HCT116 (cell line): ENCODE measurements at regions not wholly inside any gene's neighbourhood (a gene's known extent, or its start where the extent isn't known, plus 50 kb on each side); places are given as distances from the start of the nearest gene placed in this dataset.

ENCODE experiments used
- ATAC-seq: fragments of 200-7000 bp; cut with Tn5 transposase; 2 replicates; pipeline ENCODE4 v1.9.1; 2020; ENCODE audit warnings: mild to moderate bottlenecking, moderate library complexity
- BruUV-seq: library from RNA; stranded (reverse); fragments of 400-500 nt; replicated peaks from 2 replicates; lab custom pipeline; 2021; lab: Mats Ljungman, UMichigan
- CTCF ChIA-PET: fragments of 300-600 bp; sonication (Branson Sonifier 250); formaldehyde crosslinking; loops from one replicate; lab custom pipeline; 2021; ENCODE audit warnings: antibody characterized with exemption; lab: Charles Lee
- POLR2A ChIA-PET: fragments of 300-600, 350-600 bp; sonication (Branson Sonifier 250); formaldehyde crosslinking; loops from one replicate; lab custom pipeline; 2021; ENCODE audit warnings: antibody characterized with exemption; lab: Charles Lee
- RAD21 ChIA-PET, 2 experiments: fragments of 300-600 bp; sonication (Branson Sonifier 250); formaldehyde crosslinking; loops; one replicate each; lab custom pipeline; 2023; ENCODE audit warnings: low total read pairs in 2 of 2; ENCODE audit not compliant: uncharacterized antibody in 2 of 2, unreplicated experiment in 2 of 2, low non-redundant PET in 1 of 2; lab: Charles Lee
- DNase-seq: peaks from one replicate; pipeline ENCODE4 v3.0.0-alpha.2; 2010; ENCODE audit warnings: low read depth, low spot score
- H2AFZ ChIP-seq: fragments of 200-600 bp; shearing (Covaris generic), sonication (generic); 2 replicates; pipeline ENCODE4 v1.6.1; 2017; ENCODE audit warnings: low read depth, mixed run types, mixed read lengths, antibody characterized with exemption, low read length; ENCODE audit not compliant: poor library complexity, severe bottlenecking
- H3K27ac ChIP-seq: 2 replicates; pipeline ENCODE4 v1.5.1; 2012; ENCODE audit warnings: low read depth, low read length
- H3K27me3 ChIP-seq: fragments of 200-600 bp; sonication (generic); 2 replicates; pipeline ENCODE4 v1.6.1; 2016; ENCODE audit warnings: mixed run types, low read length, mixed read lengths; ENCODE audit not compliant: insufficient read depth
- H3K36me3 ChIP-seq, 2 experiments: fragments of 200-500 bp in 1 of 2; fragments of 200-600 bp in 1 of 2; sonication (Bioruptor generic) in 1 of 2; sonication (generic) in 1 of 2; 2 replicates each; pipeline versions ENCODE4 v1.5.1 to v1.6.1; 2014 to 2016; ENCODE audit warnings: low read length in 2 of 2, inconsistent platforms in 1 of 2, mixed read lengths in 1 of 2, mixed run types in 1 of 2; ENCODE audit not compliant: insufficient read depth in 2 of 2, control insufficient read depth in 1 of 2
- H3K4me1 ChIP-seq, 2 experiments: fragments of 200-600 bp in 1 of 2; sonication (generic) in 1 of 2; 2 replicates each; pipeline versions ENCODE4 v1.5.1 to v1.6.1; 2012 to 2017; ENCODE audit warnings: low read length in 2 of 2, inconsistent platforms in 1 of 2, mild to moderate bottlenecking in 1 of 2, mixed read lengths in 1 of 2, mixed run types in 1 of 2, moderate library complexity in 1 of 2; ENCODE audit not compliant: insufficient read depth in 2 of 2, control insufficient read depth in 1 of 2
- H3K4me2 ChIP-seq: fragments of 200-600 bp; sonication (generic); 2 replicates; pipeline ENCODE4 v1.6.1; 2017; ENCODE audit warnings: mixed run types, low read length, mixed read lengths
- H3K4me3 ChIP-seq, 2 experiments: fragments of 200-600 bp in 1 of 2; sonication (generic) in 1 of 2; replicated peaks in 1 of 2; 2 replicates each; pipeline ENCODE4 v1.5.1; 2011 to 2016; ENCODE audit warnings: low read length in 2 of 2, control low read depth in 1 of 2, low read depth in 1 of 2, mild to moderate bottlenecking in 1 of 2, mixed read lengths in 1 of 2, mixed run types in 1 of 2
- H3K79me2 ChIP-seq: fragments of 200-600 bp; sonication (generic); 2 replicates; pipeline ENCODE4 v1.6.1; 2017; ENCODE audit warnings: mild to moderate bottlenecking, mixed run types, low read length, moderate library complexity, mixed read lengths; ENCODE audit not compliant: insufficient read depth
- H3K9ac ChIP-seq: fragments of 200-600 bp; sonication (generic); 2 replicates; pipeline ENCODE4 v1.6.1; 2016; ENCODE audit warnings: low read length, mixed read lengths
- H3K9me2 ChIP-seq: fragments of 200-600 bp; sonication (generic), shearing (Covaris generic); 2 replicates; pipeline ENCODE4 v1.6.1; 2017; ENCODE audit warnings: mixed run types, mild to moderate bottlenecking, moderate library complexity; ENCODE audit not compliant: insufficient read depth
- H3K9me3 ChIP-seq, 2 experiments: fragments of 200-500 bp in 1 of 2; fragments of 200-600 bp in 1 of 2; sonication (Bioruptor generic) in 1 of 2; sonication (generic) in 1 of 2; 2 replicates each; pipeline ENCODE4 v1.6.1; 2014 to 2017; ENCODE audit warnings: low read length in 2 of 2, mixed read lengths in 2 of 2, inconsistent platforms in 1 of 2, low read depth in 1 of 2, mild to moderate bottlenecking in 1 of 2, mixed run types in 1 of 2, moderate library complexity in 1 of 2; ENCODE audit not compliant: control insufficient read depth in 1 of 2, insufficient read depth in 1 of 2
- H4K20me1 ChIP-seq: fragments of 200-600 bp; sonication (generic), shearing (Covaris generic); 2 replicates; pipeline ENCODE4 v1.6.1; 2017; ENCODE audit warnings: mixed run types, mild to moderate bottlenecking, moderate library complexity; ENCODE audit not compliant: insufficient read depth
- ELF1 ChIP-seq: IDR thresholded peaks from 2 replicates; pipeline ENCODE4 v1.6.1; 2012; ENCODE audit warnings: low read depth, borderline replicate concordance
- EZH2 ChIP-seq: fragments of 200-600 bp; sonication (generic); IDR thresholded peaks from 2 replicates; pipeline ENCODE4 v1.6.1; 2017; ENCODE audit warnings: antibody characterized with exemption, mixed run types
- FOSL1 ChIP-seq: IDR thresholded peaks from 2 replicates; pipeline ENCODE4 v1.6.1; 2012; ENCODE audit warnings: low read depth
- POLR2AphosphoS5 ChIP-seq: IDR thresholded peaks from 2 replicates; pipeline ENCODE4 v1.6.1; 2011; ENCODE audit warnings: mild to moderate bottlenecking, low read depth, low read length, moderate library complexity
- RAD21 ChIP-seq: IDR thresholded peaks from 2 replicates; pipeline ENCODE4 v1.6.1; 2012; ENCODE audit warnings: low read depth, mild to moderate bottlenecking
- SP1 ChIP-seq: IDR thresholded peaks from 2 replicates; pipeline ENCODE4 v1.6.1; 2012; ENCODE audit warnings: low read depth
- intact Hi-C: fragments of 100-400 bp; cut with micrococcal nuclease; formaldehyde crosslinking; loops from 2 replicates; pipeline ENCODE4 v1.10.0; 2022
- TF ChIP-seq, protein P1 (sequence below), 3 experiments: fragments of 200-600 bp in 1 of 3; sonication (generic) in 1 of 3; IDR thresholded peaks in 2 of 3; conservative IDR thresholded peaks in 1 of 3; 2 replicates each; pipeline ENCODE4 v1.5.1; 2012 to 2017; ENCODE audit warnings: low read depth in 2 of 3, low read length in 2 of 3, antibody characterized with exemption in 1 of 3, borderline replicate concordance in 1 of 3, control low read depth in 1 of 3, mild to moderate bottlenecking in 1 of 3, mixed read lengths in 1 of 3, mixed run types in 1 of 3, moderate library complexity in 1 of 3; ENCODE audit not compliant: insufficient read depth in 1 of 3
- TF ChIP-seq, protein P2 (sequence below): IDR thresholded peaks from 2 replicates; pipeline ENCODE4 v1.6.1; 2011; ENCODE audit warnings: mild to moderate bottlenecking, low read length, moderate library complexity; ENCODE audit not compliant: insufficient replicate concordance; ENCODE audit errors: extremely low read depth
- TF ChIP-seq, protein P3 (sequence below): IDR thresholded peaks from 2 replicates; pipeline ENCODE4 v1.6.1; 2012; ENCODE audit warnings: low read depth

DNA sequence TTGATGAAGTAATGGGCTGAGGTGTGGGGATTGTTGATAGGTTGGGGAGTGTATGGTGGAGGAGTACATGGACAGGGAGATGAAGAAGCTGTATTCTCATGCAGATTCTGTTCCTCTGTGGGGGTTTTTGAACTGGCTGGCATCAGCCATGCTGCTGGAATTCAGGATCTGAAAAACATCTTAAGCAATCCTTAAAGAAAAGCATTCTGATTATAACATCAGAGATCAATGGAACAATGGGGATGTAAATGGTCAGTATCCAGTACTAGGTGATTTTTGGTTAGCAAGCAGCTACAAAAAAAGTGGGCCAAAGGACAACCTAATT, 247.5 kb upstream of the GALNT17 start:
- no peak for DNase-seq
- no peaks in the 10 kb centered on the region for H3K9me2 ChIP-seq
- no peaks in the 10 kb centered on the region for H3K36me3 ChIP-seq
- H3K27ac ChIP-seq = no peak overlapping the region
- ATAC-seq = no peak
- H3K4me3 ChIP-seq = no peak overlapping the region
- no peak overlapping the region for H3K9ac ChIP-seq
- no peaks in the 10 kb centered on the region for H3K27me3 ChIP-seq
- POLR2A ChIA-PET = no interaction called here
- peaks cover 0 to 20% of the 10 kb centered on the region in 2 experiments; a peak in 2 of 4 replicates for H3K9me3 ChIP-seq
- RAD21 ChIA-PET = no interaction called here
- no peak overlapping the region for H2AFZ ChIP-seq
- TF ChIP-seq FOSL1 (no peak), ELF1 (no peak), EZH2 (no peak), POLR2AphosphoS5 (no peak), SP1 (no peak), RAD21 (no peak)
- TF ChIP-seq, protein P1, sequence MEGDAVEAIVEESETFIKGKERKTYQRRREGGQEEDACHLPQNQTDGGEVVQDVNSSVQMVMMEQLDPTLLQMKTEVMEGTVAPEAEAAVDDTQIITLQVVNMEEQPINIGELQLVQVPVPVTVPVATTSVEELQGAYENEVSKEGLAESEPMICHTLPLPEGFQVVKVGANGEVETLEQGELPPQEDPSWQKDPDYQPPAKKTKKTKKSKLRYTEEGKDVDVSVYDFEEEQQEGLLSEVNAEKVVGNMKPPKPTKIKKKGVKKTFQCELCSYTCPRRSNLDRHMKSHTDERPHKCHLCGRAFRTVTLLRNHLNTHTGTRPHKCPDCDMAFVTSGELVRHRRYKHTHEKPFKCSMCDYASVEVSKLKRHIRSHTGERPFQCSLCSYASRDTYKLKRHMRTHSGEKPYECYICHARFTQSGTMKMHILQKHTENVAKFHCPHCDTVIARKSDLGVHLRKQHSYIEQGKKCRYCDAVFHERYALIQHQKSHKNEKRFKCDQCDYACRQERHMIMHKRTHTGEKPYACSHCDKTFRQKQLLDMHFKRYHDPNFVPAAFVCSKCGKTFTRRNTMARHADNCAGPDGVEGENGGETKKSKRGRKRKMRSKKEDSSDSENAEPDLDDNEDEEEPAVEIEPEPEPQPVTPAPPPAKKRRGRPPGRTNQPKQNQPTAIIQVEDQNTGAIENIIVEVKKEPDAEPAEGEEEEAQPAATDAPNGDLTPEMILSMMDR (IDR thresholded peaks at IDR 0.05 in 2 of 3, conservative IDR thresholded peaks at IDR 0.05 in 1 of 3; ENCODE audit: borderline replicate concordance in 1 of 3, insufficient read depth in 1 of 3, low read depth in 2 of 3, low read length in 2 of 3) = no peak
- TF ChIP-seq, protein P2, sequence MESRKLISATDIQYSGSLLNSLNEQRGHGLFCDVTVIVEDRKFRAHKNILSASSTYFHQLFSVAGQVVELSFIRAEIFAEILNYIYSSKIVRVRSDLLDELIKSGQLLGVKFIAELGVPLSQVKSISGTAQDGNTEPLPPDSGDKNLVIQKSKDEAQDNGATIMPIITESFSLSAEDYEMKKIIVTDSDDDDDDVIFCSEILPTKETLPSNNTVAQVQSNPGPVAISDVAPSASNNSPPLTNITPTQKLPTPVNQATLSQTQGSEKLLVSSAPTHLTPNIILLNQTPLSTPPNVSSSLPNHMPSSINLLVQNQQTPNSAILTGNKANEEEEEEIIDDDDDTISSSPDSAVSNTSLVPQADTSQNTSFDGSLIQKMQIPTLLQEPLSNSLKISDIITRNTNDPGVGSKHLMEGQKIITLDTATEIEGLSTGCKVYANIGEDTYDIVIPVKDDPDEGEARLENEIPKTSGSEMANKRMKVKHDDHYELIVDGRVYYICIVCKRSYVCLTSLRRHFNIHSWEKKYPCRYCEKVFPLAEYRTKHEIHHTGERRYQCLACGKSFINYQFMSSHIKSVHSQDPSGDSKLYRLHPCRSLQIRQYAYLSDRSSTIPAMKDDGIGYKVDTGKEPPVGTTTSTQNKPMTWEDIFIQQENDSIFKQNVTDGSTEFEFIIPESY = no peak
- TF ChIP-seq, protein P3, sequence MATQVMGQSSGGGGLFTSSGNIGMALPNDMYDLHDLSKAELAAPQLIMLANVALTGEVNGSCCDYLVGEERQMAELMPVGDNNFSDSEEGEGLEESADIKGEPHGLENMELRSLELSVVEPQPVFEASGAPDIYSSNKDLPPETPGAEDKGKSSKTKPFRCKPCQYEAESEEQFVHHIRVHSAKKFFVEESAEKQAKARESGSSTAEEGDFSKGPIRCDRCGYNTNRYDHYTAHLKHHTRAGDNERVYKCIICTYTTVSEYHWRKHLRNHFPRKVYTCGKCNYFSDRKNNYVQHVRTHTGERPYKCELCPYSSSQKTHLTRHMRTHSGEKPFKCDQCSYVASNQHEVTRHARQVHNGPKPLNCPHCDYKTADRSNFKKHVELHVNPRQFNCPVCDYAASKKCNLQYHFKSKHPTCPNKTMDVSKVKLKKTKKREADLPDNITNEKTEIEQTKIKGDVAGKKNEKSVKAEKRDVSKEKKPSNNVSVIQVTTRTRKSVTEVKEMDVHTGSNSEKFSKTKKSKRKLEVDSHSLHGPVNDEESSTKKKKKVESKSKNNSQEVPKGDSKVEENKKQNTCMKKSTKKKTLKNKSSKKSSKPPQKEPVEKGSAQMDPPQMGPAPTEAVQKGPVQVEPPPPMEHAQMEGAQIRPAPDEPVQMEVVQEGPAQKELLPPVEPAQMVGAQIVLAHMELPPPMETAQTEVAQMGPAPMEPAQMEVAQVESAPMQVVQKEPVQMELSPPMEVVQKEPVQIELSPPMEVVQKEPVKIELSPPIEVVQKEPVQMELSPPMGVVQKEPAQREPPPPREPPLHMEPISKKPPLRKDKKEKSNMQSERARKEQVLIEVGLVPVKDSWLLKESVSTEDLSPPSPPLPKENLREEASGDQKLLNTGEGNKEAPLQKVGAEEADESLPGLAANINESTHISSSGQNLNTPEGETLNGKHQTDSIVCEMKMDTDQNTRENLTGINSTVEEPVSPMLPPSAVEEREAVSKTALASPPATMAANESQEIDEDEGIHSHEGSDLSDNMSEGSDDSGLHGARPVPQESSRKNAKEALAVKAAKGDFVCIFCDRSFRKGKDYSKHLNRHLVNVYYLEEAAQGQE = no peak
- TF ChIP-seq, all 23 proteins: peak for 0
- no peaks in the 10 kb centered on the region for H3K4me1 ChIP-seq
- no peak overlapping the region for H3K4me2 ChIP-seq
- H3K79me2 ChIP-seq = no peaks in the 10 kb centered on the region
- no peaks in the 10 kb centered on the region for H4K20me1 ChIP-seq
- no TSS peak for BruUV-seq
- intact Hi-C loops = no loop called here
- CTCF ChIA-PET = no interaction called here
